ENCODE measurements at regions not wholly inside any gene's neighbourhood (a gene's known extent, or its start where the extent isn't known, plus 50 kb on each side); places are given as distances from the start of the nearest gene placed in this dataset.

GRCh38 chr11:114819028-114819427 lies 140.7 kb downstream of the NXPE2 start:
- no peak overlapping the region for H3K27ac Mint-ChIP-seq
- no peak overlapping the region for H3K4me3 Mint-ChIP-seq
- no peaks in the 10 kb centered on the region for H3K4me1 Mint-ChIP-seq
- H3K27me3 Mint-ChIP-seq = no peaks in the 10 kb centered on the region
- CTCF ChIA-PET = no interaction called here
- no peaks in the 10 kb centered on the region for H3K36me3 Mint-ChIP-seq
- H3K9me3 Mint-ChIP-seq = no peaks in the 10 kb centered on the region
- no peak for DNase-seq

- H3K27me3 Mint-ChIP-seq = no peaks in the 10 kb centered on the region
- H3K4me3 Mint-ChIP-seq = no peak overlapping the region
- CTCF ChIA-PET = no interaction called here
- H3K4me1 Mint-ChIP-seq = no peaks in the 10 kb centered on the region
- H3K36me3 Mint-ChIP-seq = no peaks in the 10 kb centered on the region
- no peak overlapping the region for H3K27ac Mint-ChIP-seq
- no peaks in the 10 kb centered on the region for H3K9me3 Mint-ChIP-seq
- no peak for DNase-seq
Observed at GRCh38 chr11:114820621-114821020, 142.3 kb downstream of the NXPE2 start.

GRCh38 chr11:114821621-114822412 lies 143.5 kb downstream of the NXPE2 start:
- no peak for DNase-seq
- H3K4me3 Mint-ChIP-seq = no peak overlapping the region
- no peaks in the 10 kb centered on the region for H3K27me3 Mint-ChIP-seq
- H3K4me1 Mint-ChIP-seq = no peaks in the 10 kb centered on the region
- CTCF ChIA-PET = interaction anchor here (0.7 kb wide), 1 partner anchor 9 kb away, joined by 3 read pairs; no protein-coding TSS in a partner anchor
- no peak overlapping the region for H3K27ac Mint-ChIP-seq
- no peaks in the 10 kb centered on the region for H3K36me3 Mint-ChIP-seq
- H3K9me3 Mint-ChIP-seq = no peaks in the 10 kb centered on the region

- no peaks in the 10 kb centered on the region for H3K36me3 Mint-ChIP-seq
Observed at GRCh38 chr11:114826910-114827442, 148.6 kb downstream of the NXPE2 start.

GRCh38 chr11:114827736-114828135 lies 149.4 kb downstream of the NXPE2 start:
- DNase-seq = no peak
- H3K4me3 Mint-ChIP-seq = no peak overlapping the region
- H3K36me3 Mint-ChIP-seq = no peaks in the 10 kb centered on the region
- no peak overlapping the region for H3K27ac Mint-ChIP-seq
- H3K27me3 Mint-ChIP-seq = no peaks in the 10 kb centered on the region
- H3K4me1 Mint-ChIP-seq = no peaks in the 10 kb centered on the region
- CTCF ChIA-PET = no interaction called here
- H3K9me3 Mint-ChIP-seq = no peaks in the 10 kb centered on the region

More at GRCh38 chr11:114826910-114827442, 148.6 kb downstream of the NXPE2 start:
- Mint-ChIP-seq H3K9me3 (no peaks in the 10 kb centered on the region), H3K4me3 (no peak overlapping the region), H3K27ac (no peak overlapping the region), H3K4me1 (no peaks in the 10 kb centered on the region), H3K27me3 (no peaks in the 10 kb centered on the region)
- no peak for DNase-seq
- CTCF ChIA-PET = no interaction called here

GRCh38 chr11:114832532-114833125 lies 154.3 kb downstream of the NXPE2 start:
- CTCF ChIA-PET = no interaction called here
- no peak for DNase-seq
- Mint-ChIP-seq H3K27me3 (no peaks in the 10 kb centered on the region), H3K4me1 (no peaks in the 10 kb centered on the region), H3K4me3 (no peak overlapping the region), H3K27ac (no peak overlapping the region), H3K9me3 (no peaks in the 10 kb centered on the region), H3K36me3 (no peaks in the 10 kb centered on the region)

GRCh38 chr11:114836161-114836560 lies 157.8 kb downstream of the NXPE2 start:
- CTCF ChIA-PET = no interaction called here
- Mint-ChIP-seq H3K27me3 (no peaks in the 10 kb centered on the region), H3K27ac (no peak overlapping the region), H3K4me1 (no peaks in the 10 kb centered on the region), H3K4me3 (no peak overlapping the region), H3K36me3 (no peaks in the 10 kb centered on the region), H3K9me3 (peaks cover 7% of the 10 kb centered on the region)
- no peak for DNase-seq

- H3K27ac Mint-ChIP-seq = no peak overlapping the region
- H3K9me3 Mint-ChIP-seq = no peaks in the 10 kb centered on the region
- peaks cover 7% of the 10 kb centered on the region for H3K4me1 Mint-ChIP-seq
- peaks cover 4% of the 10 kb centered on the region for H3K27me3 Mint-ChIP-seq
- CTCF ChIA-PET = no interaction called here
- H3K36me3 Mint-ChIP-seq = no peaks in the 10 kb centered on the region
- no peak for DNase-seq
- H3K4me3 Mint-ChIP-seq = no peak overlapping the region
Observed at GRCh38 chr11:114844896-114845295, 166.6 kb downstream of the NXPE2 start.

GRCh38 chr11:114845766-114846415 lies 167.6 kb downstream of the NXPE2 start:
- no peak overlapping the region for H3K27ac Mint-ChIP-seq
- H3K27me3 Mint-ChIP-seq = peaks cover 4% of the 10 kb centered on the region
- CTCF ChIA-PET = no interaction called here
- no peak overlapping the region for H3K4me3 Mint-ChIP-seq
- no peak for DNase-seq
- H3K36me3 Mint-ChIP-seq = no peaks in the 10 kb centered on the region
- H3K9me3 Mint-ChIP-seq = no peaks in the 10 kb centered on the region
- H3K4me1 Mint-ChIP-seq = peaks cover 7% of the 10 kb centered on the region

GRCh38 chr11:114846416-114846791 lies 168.1 kb downstream of the NXPE2 start:
- CTCF ChIA-PET = no interaction called here
- H3K27me3 Mint-ChIP-seq = peaks cover 4% of the 10 kb centered on the region
- DNase-seq = no peak
- H3K4me1 Mint-ChIP-seq = peaks cover 7% of the 10 kb centered on the region
- H3K27ac Mint-ChIP-seq = no peak overlapping the region
- H3K4me3 Mint-ChIP-seq = no peak overlapping the region
- no peaks in the 10 kb centered on the region for H3K9me3 Mint-ChIP-seq
- H3K36me3 Mint-ChIP-seq = no peaks in the 10 kb centered on the region

GRCh38 chr11:114847306-114847975 lies 169.1 kb downstream of the NXPE2 start:
- no peaks in the 10 kb centered on the region for H3K9me3 Mint-ChIP-seq
- no peak overlapping the region for H3K4me3 Mint-ChIP-seq
- no peak for DNase-seq
- no peak overlapping the region for H3K27ac Mint-ChIP-seq
- CTCF ChIA-PET = no interaction called here
- peaks cover 7% of the 10 kb centered on the region for H3K4me1 Mint-ChIP-seq
- peaks cover 4% of the 10 kb centered on the region for H3K27me3 Mint-ChIP-seq
- no peaks in the 10 kb centered on the region for H3K36me3 Mint-ChIP-seq

GRCh38 chr11:114848027-114848426 lies 169.7 kb downstream of the NXPE2 start:
- Mint-ChIP-seq H3K27me3 (peaks cover 4% of the 10 kb centered on the region), H3K36me3 (no peaks in the 10 kb centered on the region), H3K4me1 (peaks cover 7% of the 10 kb centered on the region), H3K27ac (no peak overlapping the region), H3K4me3 (no peak overlapping the region), H3K9me3 (no peaks in the 10 kb centered on the region)
- no peak for DNase-seq
- CTCF ChIA-PET = no interaction called here

- H3K4me3 Mint-ChIP-seq = no peak overlapping the region
- H3K9me3 Mint-ChIP-seq = no peaks in the 10 kb centered on the region
- H3K27me3 Mint-ChIP-seq = no peaks in the 10 kb centered on the region
- CTCF ChIA-PET = no interaction called here
- H3K27ac Mint-ChIP-seq = no peak overlapping the region
- no peaks in the 10 kb centered on the region for H3K36me3 Mint-ChIP-seq
- DNase-seq = no peak
- no peaks in the 10 kb centered on the region for H3K4me1 Mint-ChIP-seq
Observed at GRCh38 chr11:114857281-114857680, 179.0 kb downstream of the NXPE2 start.

GRCh38 chr11:114864896-114865295 lies 186.6 kb downstream of the NXPE2 start:
- Mint-ChIP-seq H3K4me1 (no peaks in the 10 kb centered on the region), H3K36me3 (no peaks in the 10 kb centered on the region), H3K27me3 (no peaks in the 10 kb centered on the region), H3K9me3 (no peaks in the 10 kb centered on the region), H3K4me3 (no peak overlapping the region), H3K27ac (no peak overlapping the region)
- DNase-seq = no peak
- CTCF ChIA-PET = no interaction called here

Data from activated naive CD4-positive, alpha-beta T cell treated with anti-CD3 and anti-CD28 coated beads, Interleukin-2, amount 10 ng/mL, durations not matched to agents 7 days and 5 days (primary cell).